Adrenal gland (tissue), 5 donors: ENCODE measurements at regions not wholly inside any gene's neighbourhood (a gene's known extent, or its start where the extent isn't known, plus 50 kb on each side); places are given as distances from the start of the nearest gene placed in this dataset.

Experiments
- POLR2A ChIP-seq, 2 donors: fragments of 450-650 bp; IDR thresholded peaks; one replicate each; pipeline ENCODE4 v1.6.1; 2017; ENCODE audit warnings: antibody characterized with exemption in 2 of 2, mild to moderate bottlenecking in 2 of 2, moderate library complexity in 1 of 2
- TF ChIP-seq, protein P1 (sequence below), 6 experiments: fragments of 450-650 bp in 4 of 6; fragments of 200-600 bp in 2 of 6; sonication (generic) in 1 of 6; IDR thresholded peaks; 1 replicate in 5 of 6; 2 replicates in 1 of 6; pipeline versions ENCODE4 v1.5.1 to v1.8.0; 2016 to 2021; ENCODE audit warnings: antibody characterized with exemption in 6 of 6, mild to moderate bottlenecking in 2 of 6, moderate library complexity in 1 of 6
- donor health status: DM: no; HTN: no; CAD: no.

DNA sequence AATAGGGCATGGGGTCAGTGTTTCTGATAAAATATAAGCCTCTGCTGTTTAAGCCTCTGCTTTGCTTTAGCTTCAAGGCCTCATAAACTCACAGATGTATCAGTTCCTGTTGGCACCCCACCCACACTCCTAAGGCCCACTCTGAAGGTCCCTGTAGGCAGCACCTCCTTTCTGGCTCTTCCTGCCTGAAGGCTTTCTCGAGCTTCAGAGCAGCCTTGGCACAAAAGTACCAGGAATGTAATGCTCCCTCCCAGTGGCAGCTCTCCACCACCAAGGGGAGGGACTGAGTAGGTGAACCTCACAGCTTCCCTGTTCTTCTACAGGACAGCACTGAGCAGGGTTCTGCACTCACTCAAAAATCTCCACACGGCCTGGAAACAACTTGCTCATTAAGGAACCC lies 102.2 kb downstream of the ABHD5 start:
- TF ChIP-seq, protein P1, sequence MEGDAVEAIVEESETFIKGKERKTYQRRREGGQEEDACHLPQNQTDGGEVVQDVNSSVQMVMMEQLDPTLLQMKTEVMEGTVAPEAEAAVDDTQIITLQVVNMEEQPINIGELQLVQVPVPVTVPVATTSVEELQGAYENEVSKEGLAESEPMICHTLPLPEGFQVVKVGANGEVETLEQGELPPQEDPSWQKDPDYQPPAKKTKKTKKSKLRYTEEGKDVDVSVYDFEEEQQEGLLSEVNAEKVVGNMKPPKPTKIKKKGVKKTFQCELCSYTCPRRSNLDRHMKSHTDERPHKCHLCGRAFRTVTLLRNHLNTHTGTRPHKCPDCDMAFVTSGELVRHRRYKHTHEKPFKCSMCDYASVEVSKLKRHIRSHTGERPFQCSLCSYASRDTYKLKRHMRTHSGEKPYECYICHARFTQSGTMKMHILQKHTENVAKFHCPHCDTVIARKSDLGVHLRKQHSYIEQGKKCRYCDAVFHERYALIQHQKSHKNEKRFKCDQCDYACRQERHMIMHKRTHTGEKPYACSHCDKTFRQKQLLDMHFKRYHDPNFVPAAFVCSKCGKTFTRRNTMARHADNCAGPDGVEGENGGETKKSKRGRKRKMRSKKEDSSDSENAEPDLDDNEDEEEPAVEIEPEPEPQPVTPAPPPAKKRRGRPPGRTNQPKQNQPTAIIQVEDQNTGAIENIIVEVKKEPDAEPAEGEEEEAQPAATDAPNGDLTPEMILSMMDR (IDR thresholded peaks at IDR 0.05) = no peak
- no peak for TF ChIP-seq POLR2A (IDR thresholded peaks at IDR 0.05)
